ENCODE measurements at regions not wholly inside any gene's neighbourhood (a gene's known extent, or its start where the extent isn't known, plus 50 kb on each side); places are given as distances from the start of the nearest gene placed in this dataset.

- Histone ChIP-seq H3K27ac (ENCODE audit: insufficient read depth, low read length) (no peak overlapping the region), H3K27me3 (ENCODE audit: control insufficient read depth, insufficient read depth, low read length) (no peaks in the 10 kb centered on the region), H3K4me2 (ENCODE audit: extremely low read depth, insufficient read depth, low read length) (no peak overlapping the region), H3K4me1 (ENCODE audit: control insufficient read depth, extremely low read depth, insufficient read depth, low read length) (peaks cover 13% of the 10 kb centered on the region), H3K9ac (ENCODE audit: insufficient read depth, low read length) (no peak overlapping the region), H4K20me1 (ENCODE audit: control insufficient read depth, extremely low read depth, insufficient read depth, low read length) (peaks cover 5% of the 10 kb centered on the region), H3K79me2 (ENCODE audit: control insufficient read depth, insufficient read depth, low read length) (peaks cover 57% of the 10 kb centered on the region), H3K4me3 (replicated peaks in 1 of 4; ENCODE audit: control extremely low read depth in 1 of 4, insufficient read depth in 1 of 4, low read depth in 3 of 4, low read length in 4 of 4) (no peak overlapping the region), H2AFZ (ENCODE audit: low read length) (no peak overlapping the region), H3K9me3 (ENCODE audit: control insufficient read depth, insufficient read depth, low read depth, low read length) (no peaks in the 10 kb centered on the region), H3K36me3 (ENCODE audit: control insufficient read depth, insufficient read depth, low read length) (no peaks in the 10 kb centered on the region)
- DNase-seq (ENCODE audit: low read depth in 2 of 2): no peak
- no peak for TF ChIP-seq EZH2 (IDR thresholded peaks at IDR 0.05; ENCODE audit: low read length, missing control alignments)
- no peak for TF ChIP-seq CTCF (conservative IDR thresholded peaks at IDR 0.05 in 1 of 2, IDR thresholded peaks at IDR 0.05 in 1 of 2; ENCODE audit: low read depth in 1 of 2, low read length in 2 of 2)
Measured at GRCh38 chr2:134194519-134194918, 59.4 kb upstream of the MGAT5 start.

- Histone ChIP-seq H2AFZ (ENCODE audit: low read length) (no peak overlapping the region), H3K4me2 (ENCODE audit: extremely low read depth, insufficient read depth, low read length) (no peak overlapping the region), H3K4me1 (ENCODE audit: control insufficient read depth, extremely low read depth, insufficient read depth, low read length) (peaks cover 13% of the 10 kb centered on the region), H3K9ac (ENCODE audit: insufficient read depth, low read length) (no peak overlapping the region), H3K4me3 (replicated peaks in 1 of 4; ENCODE audit: control extremely low read depth in 1 of 4, insufficient read depth in 1 of 4, low read depth in 3 of 4, low read length in 4 of 4) (no peak overlapping the region), H4K20me1 (ENCODE audit: control insufficient read depth, extremely low read depth, insufficient read depth, low read length) (peaks cover 5% of the 10 kb centered on the region), H3K9me3 (ENCODE audit: control insufficient read depth, insufficient read depth, low read depth, low read length) (no peaks in the 10 kb centered on the region), H3K27me3 (ENCODE audit: control insufficient read depth, insufficient read depth, low read length) (no peaks in the 10 kb centered on the region), H3K27ac (ENCODE audit: insufficient read depth, low read length) (no peak overlapping the region), H3K36me3 (ENCODE audit: control insufficient read depth, insufficient read depth, low read length) (no peaks in the 10 kb centered on the region), H3K79me2 (ENCODE audit: control insufficient read depth, insufficient read depth, low read length) (peaks cover 59% of the 10 kb centered on the region)
- TF ChIP-seq EZH2 (IDR thresholded peaks at IDR 0.05; ENCODE audit: low read length, missing control alignments) (no peak), CTCF (conservative IDR thresholded peaks at IDR 0.05 in 1 of 2, IDR thresholded peaks at IDR 0.05 in 1 of 2; ENCODE audit: low read depth in 1 of 2, low read length in 2 of 2) (no peak)
- DNase-seq (ENCODE audit: low read depth in 2 of 2): no peak
Measured at GRCh38 chr2:134195341-134195740, 58.5 kb upstream of the MGAT5 start.

- DNase-seq (ENCODE audit: low read depth in 2 of 2): no peak
- H3K36me3 ChIP-seq (ENCODE audit: control insufficient read depth, insufficient read depth, low read length): no peaks in the 10 kb centered on the region
- H3K4me1 ChIP-seq (ENCODE audit: control insufficient read depth, extremely low read depth, insufficient read depth, low read length): peaks cover 13% of the 10 kb centered on the region
- H3K4me3 ChIP-seq (replicated peaks in 1 of 4; ENCODE audit: control extremely low read depth in 1 of 4, insufficient read depth in 1 of 4, low read depth in 3 of 4, low read length in 4 of 4): no peak overlapping the region
- peaks cover 3% of the 10 kb centered on the region for H4K20me1 ChIP-seq (ENCODE audit: control insufficient read depth, extremely low read depth, insufficient read depth, low read length)
- no peaks in the 10 kb centered on the region for H3K27me3 ChIP-seq (ENCODE audit: control insufficient read depth, insufficient read depth, low read length)
- H2AFZ ChIP-seq (ENCODE audit: low read length): no peak overlapping the region
- peaks cover 56% of the 10 kb centered on the region for H3K79me2 ChIP-seq (ENCODE audit: control insufficient read depth, insufficient read depth, low read length)
- no peak for TF ChIP-seq CTCF (conservative IDR thresholded peaks at IDR 0.05 in 1 of 2, IDR thresholded peaks at IDR 0.05 in 1 of 2; ENCODE audit: low read depth in 1 of 2, low read length in 2 of 2)
- TF ChIP-seq EZH2 (IDR thresholded peaks at IDR 0.05; ENCODE audit: low read length, missing control alignments): no peak
- no peaks in the 10 kb centered on the region for H3K9me3 ChIP-seq (ENCODE audit: control insufficient read depth, insufficient read depth, low read depth, low read length)
- no peak overlapping the region for H3K9ac ChIP-seq (ENCODE audit: insufficient read depth, low read length)
- no peak overlapping the region for H3K4me2 ChIP-seq (ENCODE audit: extremely low read depth, insufficient read depth, low read length)
- H3K27ac ChIP-seq (ENCODE audit: insufficient read depth, low read length): no peak overlapping the region
Measured at GRCh38 chr2:134197445-134197844, 56.4 kb upstream of the MGAT5 start.
